HEK293 (cell line): ENCODE measurements at regions not wholly inside any gene's neighbourhood (a gene's known extent, or its start where the extent isn't known, plus 50 kb on each side); places are given as distances from the start of the nearest gene placed in this dataset.

Experiments
- CTCF ChIA-PET: fragments of 350-600 bp; formaldehyde crosslinking; extraction: SDS; loops from one replicate; lab custom pipeline; 2021; ENCODE audit warnings: antibody characterized with exemption; lab: Yijun Ruan, JAX
- POLR2A ChIA-PET: fragments of 300-600 bp; formaldehyde crosslinking; extraction: SDS; loops from one replicate; lab custom pipeline; 2020; ENCODE audit warnings: antibody characterized with exemption, inconsistent platforms; lab: Yijun Ruan, JAX
- H3K27ac ChIP-seq: fragments of 200-500 bp; sonication (Bioruptor generic); 2 replicates; pipeline ENCODE4 v1.5.1; 2014; ENCODE audit warnings: low read depth, low read length, control low read depth, inconsistent platforms; ENCODE audit errors: extremely low read depth
- H3K36me3 ChIP-seq, 2 experiments: fragments of 200-500 bp in 1 of 2; sonication (Bioruptor generic) in 1 of 2; 1 replicate in 1 of 2; 2 replicates in 1 of 2; pipeline ENCODE4 v1.5.1; 2014 to 2017; ENCODE audit warnings: inconsistent platforms in 2 of 2, low read length in 2 of 2; ENCODE audit not compliant: control insufficient read depth in 2 of 2, insufficient read depth in 1 of 2
- H3K4me1 ChIP-seq: fragments of 200-500 bp; sonication (Bioruptor generic); 2 replicates; pipeline ENCODE4 v1.5.1; 2014; ENCODE audit warnings: mild to moderate bottlenecking, low read length, inconsistent platforms; ENCODE audit not compliant: control insufficient read depth, insufficient read depth
- H3K4me3 ChIP-seq: 2 replicates; pipeline ENCODE4 v1.5.1; 2011; ENCODE audit warnings: low read depth, mild to moderate bottlenecking, control low read depth, low read length, moderate library complexity
- H3K9me3 ChIP-seq: fragments of 200-500 bp; sonication (Bioruptor generic); 2 replicates; pipeline ENCODE4 v1.5.1; 2014; ENCODE audit warnings: low read depth, low read length, inconsistent platforms; ENCODE audit not compliant: control insufficient read depth, insufficient read depth
- KLF16 ChIP-seq: fragments of 450-650 bp; formaldehyde crosslinking; IDR thresholded peaks from 2 replicates; pipeline ENCODE4 v1.5.1; 2017; ENCODE audit warnings: missing biosample characterization, missing genetic modification characterization
- SCRT1 ChIP-seq: fragments of 450-650 bp; formaldehyde crosslinking; IDR thresholded peaks from 2 replicates; pipeline ENCODE4 v1.5.1; 2016; ENCODE audit warnings: missing biosample characterization, missing genetic modification characterization, borderline replicate concordance
- SP2 ChIP-seq: fragments of 450-650 bp; formaldehyde crosslinking; IDR thresholded peaks from 2 replicates; pipeline ENCODE4 v1.5.1; 2016; ENCODE audit warnings: missing biosample characterization, missing genetic modification characterization
- TSHZ1 ChIP-seq: fragments of 450-650 bp; formaldehyde crosslinking; IDR thresholded peaks from 2 replicates; pipeline ENCODE4 v1.5.1; 2016; ENCODE audit warnings: missing biosample characterization, missing genetic modification characterization, borderline replicate concordance
- ZBTB1 ChIP-seq: fragments of 450-650 bp; formaldehyde crosslinking; IDR thresholded peaks from 2 replicates; pipeline ENCODE4 v1.5.1; 2016; ENCODE audit warnings: missing biosample characterization, missing genetic modification characterization
- ZBTB21 ChIP-seq: fragments of 450-650 bp; formaldehyde crosslinking; IDR thresholded peaks from 2 replicates; pipeline ENCODE4 v1.5.1; 2017; ENCODE audit warnings: missing biosample characterization, missing genetic modification characterization
- ZFP69B ChIP-seq: fragments of 450-650 bp; formaldehyde crosslinking; IDR thresholded peaks from 2 replicates; pipeline ENCODE4 v1.5.1; 2016; ENCODE audit warnings: missing biosample characterization, missing genetic modification characterization
- ZNF146 ChIP-seq: fragments of 450-650 bp; formaldehyde crosslinking; IDR thresholded peaks from 2 replicates; pipeline ENCODE4 v1.5.1; 2016; ENCODE audit warnings: missing biosample characterization, missing genetic modification characterization
- ZNF169 ChIP-seq: fragments of 450-650 bp; formaldehyde crosslinking; IDR thresholded peaks from 2 replicates; pipeline ENCODE4 v1.5.1; 2016; ENCODE audit warnings: missing biosample characterization, missing genetic modification characterization
- ZNF211 ChIP-seq: fragments of 450-650 bp; formaldehyde crosslinking; IDR thresholded peaks from 2 replicates; pipeline ENCODE4 v1.5.1; 2016; ENCODE audit warnings: low read depth, missing biosample characterization, missing genetic modification characterization
- ZNF214 ChIP-seq: fragments of 450-650 bp; formaldehyde crosslinking; IDR thresholded peaks from 2 replicates; pipeline ENCODE4 v1.5.1; 2017; ENCODE audit warnings: missing biosample characterization, mild to moderate bottlenecking, missing genetic modification characterization, borderline replicate concordance
- ZNF248 ChIP-seq: fragments of 450-650 bp; formaldehyde crosslinking; IDR thresholded peaks from 2 replicates; pipeline ENCODE4 v1.5.1; 2017; ENCODE audit warnings: missing biosample characterization, missing genetic modification characterization
- ZNF280C ChIP-seq: fragments of 450-650 bp; formaldehyde crosslinking; IDR thresholded peaks from 2 replicates; pipeline ENCODE4 v1.5.1; 2016; ENCODE audit warnings: missing biosample characterization, missing genetic modification characterization
- ZNF324 ChIP-seq: fragments of 450-650 bp; formaldehyde crosslinking; IDR thresholded peaks from 2 replicates; pipeline ENCODE4 v1.5.1; 2016; ENCODE audit warnings: missing biosample characterization, missing genetic modification characterization
- ZNF335 ChIP-seq: fragments of 450-650 bp; formaldehyde crosslinking; conservative IDR thresholded peaks from 2 replicates; pipeline ENCODE4 v1.5.1; 2016; ENCODE audit warnings: missing biosample characterization, missing genetic modification characterization
- ZNF341 ChIP-seq: fragments of 450-650 bp; formaldehyde crosslinking; IDR thresholded peaks from 2 replicates; pipeline ENCODE4; 2016; ENCODE audit warnings: low read depth, missing biosample characterization, missing genetic modification characterization
- ZNF362 ChIP-seq: fragments of 450-650 bp; formaldehyde crosslinking; IDR thresholded peaks from 2 replicates; pipeline ENCODE4 v1.5.1; 2016; ENCODE audit warnings: missing biosample characterization, missing genetic modification characterization
- ZNF473 ChIP-seq: fragments of 450-650 bp; formaldehyde crosslinking; IDR thresholded peaks from 2 replicates; pipeline ENCODE4 v1.5.1; 2017; ENCODE audit warnings: missing biosample characterization, missing genetic modification characterization
- ZNF596 ChIP-seq: fragments of 450-650 bp; IDR thresholded peaks from 2 replicates; pipeline ENCODE4 v1.5.0; 2018; ENCODE audit warnings: missing biosample characterization, mild to moderate bottlenecking, missing genetic modification characterization, moderate library complexity
- ZNF621 ChIP-seq: fragments of 450-650 bp; formaldehyde crosslinking; IDR thresholded peaks from 2 replicates; pipeline ENCODE4 v1.5.1; 2017; ENCODE audit warnings: missing biosample characterization, missing genetic modification characterization
- ZNF792 ChIP-seq: fragments of 450-650 bp; formaldehyde crosslinking; IDR thresholded peaks from 2 replicates; pipeline ENCODE4 v1.5.1; 2016; ENCODE audit warnings: missing biosample characterization, missing genetic modification characterization

GRCh38 chr1:5532811-5533210 lies 459.4 kb downstream of the NPHP4 start:
- ChIA-PET POLR2A (no interaction called here), CTCF (interaction anchor here (0.9 kb wide), 1 partner anchor 18 kb away, joined by 4 read pairs; no protein-coding TSS in a partner anchor)
- Histone ChIP-seq H3K4me3 (no peak overlapping the region), H3K4me1 (no peaks in the 10 kb centered on the region), H3K36me3 (no peaks in the 10 kb centered on the region), H3K9me3 (no peaks in the 10 kb centered on the region), H3K27ac (no peak overlapping the region)
- TF ChIP-seq ZNF792 (tag by site-specific recombination): no peak

DNA sequence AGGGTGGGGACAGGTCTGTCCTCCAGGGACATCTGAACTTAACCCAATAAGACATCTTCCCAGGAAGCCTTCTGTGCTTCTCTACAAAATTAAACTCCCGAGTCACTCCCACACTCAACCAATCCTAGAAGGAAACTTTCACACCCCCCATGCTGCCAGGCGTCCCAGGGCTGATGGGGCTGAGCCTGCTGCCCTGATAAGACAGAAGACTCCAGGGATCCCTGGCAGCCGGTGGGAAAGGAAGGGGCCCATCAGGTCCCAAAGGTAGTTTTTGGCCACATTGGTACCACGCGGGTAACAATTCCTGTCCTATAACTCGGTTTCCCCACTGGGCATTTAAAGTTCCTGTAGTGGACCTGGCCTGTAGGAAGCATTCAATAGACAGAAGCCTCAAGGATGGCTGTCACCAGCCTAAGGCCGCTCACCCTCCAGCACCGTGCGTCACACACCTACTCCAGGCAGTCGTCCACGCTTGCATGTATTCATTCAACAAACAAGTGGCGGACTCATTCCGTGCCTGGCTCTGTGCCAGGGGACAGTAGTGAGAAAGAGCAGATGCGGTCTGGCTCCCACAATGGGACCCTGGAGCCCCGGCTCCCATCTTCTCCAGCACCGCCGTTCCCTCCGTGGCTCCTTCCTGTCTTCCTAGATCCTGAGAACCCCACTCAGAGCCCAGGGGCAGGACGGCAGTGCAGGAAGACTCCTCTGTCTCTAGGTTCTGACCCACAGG lies 465.2 kb downstream of the NPHP4 start:
- CTCF ChIA-PET: interaction anchor here (3.0 kb wide), 1 partner anchor 16 kb away, joined by 10 read pairs; no protein-coding TSS in a partner anchor
- no peaks in the 10 kb centered on the region for H3K9me3 ChIP-seq
- POLR2A ChIA-PET: no interaction called here
- H3K27ac ChIP-seq: no peak overlapping the region
- H3K36me3 ChIP-seq: no peaks in the 10 kb centered on the region
- H3K4me3 ChIP-seq: no peak overlapping the region
- no peaks in the 10 kb centered on the region for H3K4me1 ChIP-seq
- TF ChIP-seq ZNF324 (tag by site-specific recombination) (no peak), ZNF596 (tag by site-specific recombination) (no peak), ZNF341 (tag by site-specific recombination) (no peak), ZBTB21 (no peak), ZNF248 (no peak), TSHZ1 (tag by site-specific recombination) (no peak), SCRT1 (tag by site-specific recombination) (no peak), ZNF169 (tag by site-specific recombination) (no peak), ZNF473 (tag by site-specific recombination) (no peak), ZNF621 (tag by site-specific recombination) (no peak), ZNF211 (tag by site-specific recombination) (no peak), KLF16 (tag by site-specific recombination) (no peak), ZNF214 (tag by site-specific recombination) (no peak), ZNF335 (tag by site-specific recombination) (no peak), ZFP69B (no peak), ZNF146 (tag by site-specific recombination) (no peak), ZNF362 (tag by site-specific recombination) (no peak), SP2 (tag by site-specific recombination) (no peak), ZBTB1 (tag by site-specific recombination) (no peak), ZNF280C (no peak)
